HFF-Myc (cell line): ENCODE measurements at regions not wholly inside any gene's neighbourhood (a gene's known extent, or its start where the extent isn't known, plus 50 kb on each side); places are given as distances from the start of the nearest gene placed in this dataset.

Experiments
- DNase-seq: peaks from one replicate; pipeline ENCODE4 v3.0.0-alpha.2; 2011; ENCODE audit warnings: low read depth; ENCODE audit errors: extremely low read depth
- H3K4me3 ChIP-seq: replicated peaks from 2 replicates; pipeline ENCODE4 v1.5.1; 2011; ENCODE audit warnings: low read depth, mild to moderate bottlenecking, control low read depth, low read length
- TF ChIP-seq, protein P1 (sequence below): IDR thresholded peaks from 2 replicates; pipeline ENCODE4 v1.5.1; 2012; ENCODE audit warnings: mild to moderate bottlenecking, low read depth, low read length, control low read depth; ENCODE audit errors: missing control alignments

DNA sequence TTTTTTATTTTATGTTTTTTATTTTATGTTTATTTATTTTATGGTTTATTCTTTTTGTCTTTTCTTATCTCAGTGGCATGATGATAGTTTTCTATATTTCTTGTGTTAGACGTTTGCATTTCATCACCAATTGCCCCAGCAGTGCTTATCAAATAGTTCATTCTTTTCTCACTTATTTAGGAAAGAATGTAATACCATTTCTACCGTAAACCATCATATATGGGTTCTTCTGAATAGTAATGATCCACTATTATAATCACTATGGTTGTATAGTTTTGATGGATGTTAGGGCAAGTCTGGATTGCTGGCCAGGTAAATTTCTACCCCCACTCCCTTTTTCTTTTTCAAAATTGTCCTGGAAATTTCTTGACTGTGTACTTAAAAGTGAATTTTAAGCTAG is 134.6 kb upstream of the FBXO33 start:
- TF ChIP-seq, protein P1, sequence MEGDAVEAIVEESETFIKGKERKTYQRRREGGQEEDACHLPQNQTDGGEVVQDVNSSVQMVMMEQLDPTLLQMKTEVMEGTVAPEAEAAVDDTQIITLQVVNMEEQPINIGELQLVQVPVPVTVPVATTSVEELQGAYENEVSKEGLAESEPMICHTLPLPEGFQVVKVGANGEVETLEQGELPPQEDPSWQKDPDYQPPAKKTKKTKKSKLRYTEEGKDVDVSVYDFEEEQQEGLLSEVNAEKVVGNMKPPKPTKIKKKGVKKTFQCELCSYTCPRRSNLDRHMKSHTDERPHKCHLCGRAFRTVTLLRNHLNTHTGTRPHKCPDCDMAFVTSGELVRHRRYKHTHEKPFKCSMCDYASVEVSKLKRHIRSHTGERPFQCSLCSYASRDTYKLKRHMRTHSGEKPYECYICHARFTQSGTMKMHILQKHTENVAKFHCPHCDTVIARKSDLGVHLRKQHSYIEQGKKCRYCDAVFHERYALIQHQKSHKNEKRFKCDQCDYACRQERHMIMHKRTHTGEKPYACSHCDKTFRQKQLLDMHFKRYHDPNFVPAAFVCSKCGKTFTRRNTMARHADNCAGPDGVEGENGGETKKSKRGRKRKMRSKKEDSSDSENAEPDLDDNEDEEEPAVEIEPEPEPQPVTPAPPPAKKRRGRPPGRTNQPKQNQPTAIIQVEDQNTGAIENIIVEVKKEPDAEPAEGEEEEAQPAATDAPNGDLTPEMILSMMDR: no peak
- no peak overlapping the region for H3K4me3 ChIP-seq
- DNase-seq: no peak

DNA sequence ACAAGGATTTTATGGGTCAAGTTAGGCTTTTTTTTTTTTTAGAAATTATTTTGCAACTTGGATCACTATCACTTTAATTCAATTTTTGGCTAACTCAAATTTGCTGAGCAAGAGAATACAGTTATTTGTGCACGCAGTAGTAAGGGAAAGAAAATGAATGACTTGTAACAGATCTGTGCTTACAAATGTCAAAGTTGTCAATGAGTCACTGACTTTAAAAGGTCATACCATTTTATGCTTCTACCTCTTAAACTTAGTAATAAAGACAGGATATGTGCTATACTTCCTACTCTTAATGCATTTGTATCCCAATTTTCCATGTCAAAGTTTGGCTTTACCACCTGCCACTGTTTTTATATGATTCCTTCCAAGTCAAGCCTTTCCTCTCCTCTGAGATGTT is 131.1 kb upstream of the FBXO33 start:
- no peak for DNase-seq
- TF ChIP-seq, protein P1: no peak
- H3K4me3 ChIP-seq: no peak overlapping the region

DNA sequence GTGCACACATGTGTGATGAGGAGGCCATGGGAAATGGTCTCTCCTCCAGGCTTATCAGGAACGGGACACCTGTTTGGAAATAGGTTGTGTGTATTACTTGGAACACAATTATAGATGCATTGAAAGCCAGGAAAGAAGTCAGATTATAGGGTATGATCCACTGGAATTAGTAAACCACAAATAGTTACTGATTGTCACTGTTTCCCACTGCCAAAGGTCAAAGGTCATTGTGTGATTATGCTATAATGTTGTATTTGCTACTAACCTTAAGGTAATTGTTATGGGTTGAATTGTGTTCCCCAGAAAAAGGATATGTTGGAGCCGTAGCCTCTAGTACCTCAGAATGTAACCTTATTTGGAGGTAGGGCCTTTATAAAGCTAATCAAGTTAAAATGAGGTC is 129.9 kb upstream of the FBXO33 start:
- no peak for DNase-seq
- H3K4me3 ChIP-seq: no peak overlapping the region
- TF ChIP-seq, protein P1: no peak

DNA sequence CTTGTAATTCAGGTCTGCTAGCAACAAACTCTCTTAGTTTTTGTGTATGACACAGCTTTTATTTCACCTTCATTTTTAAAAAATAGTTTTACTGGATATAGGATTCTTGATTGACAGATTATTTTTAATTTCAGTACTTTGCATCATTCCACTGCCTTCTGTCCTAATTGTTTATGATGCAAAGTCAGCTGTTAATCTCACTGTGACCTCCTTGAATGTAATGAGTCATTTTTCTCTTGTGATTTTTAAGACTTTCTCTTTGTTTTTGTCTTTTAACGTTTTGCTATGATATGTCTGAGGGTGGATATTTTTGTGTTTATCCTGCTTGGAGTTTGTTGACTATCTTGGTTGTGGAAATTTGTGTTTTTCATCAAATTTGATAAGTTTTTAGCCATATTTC is 126.3 kb upstream of the FBXO33 start:
- TF ChIP-seq, protein P1: no peak
- H3K4me3 ChIP-seq: no peak overlapping the region
- DNase-seq: no peak

DNA sequence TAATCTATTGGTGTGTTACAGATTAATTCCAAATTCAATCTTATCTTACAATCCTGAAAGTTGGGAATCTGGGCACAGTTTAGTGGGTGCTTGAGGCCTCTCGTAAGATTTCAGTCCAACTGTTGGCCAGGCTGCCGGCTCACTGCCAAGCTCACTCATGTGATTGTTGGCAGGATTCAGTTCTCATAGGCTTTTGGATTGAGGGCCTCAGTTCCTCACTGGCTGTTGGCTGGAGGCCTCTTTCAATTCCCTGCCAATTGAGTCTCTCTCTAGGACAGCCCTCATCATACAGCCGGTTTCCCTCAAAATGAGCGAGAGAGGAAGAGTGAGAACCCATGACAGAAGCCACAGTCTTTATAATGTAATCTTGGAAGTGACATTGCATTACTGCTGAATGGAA is 123.5 kb upstream of the FBXO33 start:
- TF ChIP-seq, protein P1: no peak
- no peak overlapping the region for H3K4me3 ChIP-seq
- no peak for DNase-seq

DNA sequence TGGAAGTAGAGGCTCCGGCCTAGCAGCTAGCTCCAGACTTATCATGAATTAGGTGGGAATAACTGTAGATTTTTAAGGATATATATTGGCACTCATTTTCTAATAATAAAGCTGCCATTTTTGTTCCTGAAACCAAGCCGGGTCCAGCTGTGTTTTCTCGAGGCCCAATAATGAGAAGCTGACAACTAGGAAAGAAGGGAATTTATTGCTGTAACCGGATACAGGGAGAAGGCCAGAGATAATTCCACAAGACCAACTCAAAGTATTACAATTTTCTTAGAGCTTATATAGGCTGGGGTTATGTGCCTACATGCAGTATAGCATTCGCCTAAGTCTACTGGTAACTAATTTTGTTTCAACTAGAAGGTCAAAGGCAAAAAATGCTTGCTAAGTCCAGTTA is 122.3 kb upstream of the FBXO33 start:
- TF ChIP-seq, protein P1: no peak
- DNase-seq: no peak

DNA sequence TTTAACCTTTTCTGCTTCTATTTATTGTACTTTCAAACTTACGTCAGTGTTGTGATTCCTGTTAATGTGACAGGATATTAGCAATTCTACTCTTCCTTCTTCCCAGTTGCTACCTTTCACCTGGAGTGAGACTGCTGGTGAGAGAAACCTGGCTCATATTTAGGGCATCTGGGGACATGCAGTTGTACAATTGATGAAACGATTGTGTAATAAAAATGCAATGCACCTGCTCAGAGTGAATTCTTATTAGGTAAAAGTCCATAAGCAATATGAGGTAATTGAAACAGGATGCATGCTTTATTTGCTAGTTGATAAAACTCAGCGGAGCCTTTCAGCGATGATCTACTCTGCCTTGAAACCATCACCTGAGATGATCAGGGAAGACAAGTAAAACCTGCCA is 116.1 kb upstream of the FBXO33 start:
- no peak for DNase-seq
- H3K4me3 ChIP-seq: no peak overlapping the region
- TF ChIP-seq, protein P1: no peak

More for the DNA sequence above, 122.3 kb upstream of the FBXO33 start:
- H3K4me3 ChIP-seq: no peak overlapping the region
